ENCODE measurements at regions not wholly inside any gene's neighbourhood (a gene's known extent, or its start where the extent isn't known, plus 50 kb on each side); places are given as distances from the start of the nearest gene placed in this dataset.
"Not testable (repeated sequence)": the region's sequence is repeated elsewhere in the genome, so short reads cannot be mapped to it uniquely, and the experiment has no call there.

GRCh38 chr5:176133289-176133870, 104.8 kb upstream of the SIMC1 start:
- TF ChIP-seq CTCF (IDR thresholded peaks at IDR 0.05; ENCODE audit: control extremely low read depth, extremely low read depth): no peak
- H3K4me3 ChIP-seq: no peak overlapping the region
- H3K27ac ChIP-seq (ENCODE audit: low read depth in 1 of 2, low read length in 1 of 2): no peak overlapping the region
- WGBS, 2 donors: 1 to 8% methylated on average over 25 to 34 of the region's 34 CpGs
- no peaks in the 10 kb centered on the region for H3K36me3 ChIP-seq (ENCODE audit: control insufficient read depth in 4 of 4, insufficient read depth in 4 of 4, low read length in 4 of 4)
- peaks cover 0 to 14% (median 3%) of the 10 kb centered on the region in 5 donors for H3K4me1 ChIP-seq (ENCODE audit: control insufficient read depth in 5 of 5, insufficient read depth in 5 of 5, low read length in 5 of 5)
- peak in 1 of 3 donors; percentile 19 for DNase-seq
- peaks cover 0 to 3% (median 0%) of the 10 kb centered on the region in 3 donors for H3K27me3 ChIP-seq (ENCODE audit: control insufficient read depth in 3 of 3, insufficient read depth in 3 of 3, low read length in 2 of 3)
- ATAC-seq (ENCODE audit: insufficient read depth, low FRiP score): no peak
- H3K9me3 ChIP-seq (ENCODE audit: control insufficient read depth in 4 of 4, insufficient read depth in 3 of 4, low read length in 3 of 4): peaks cover 0 to 3% (median 0%) of the 10 kb centered on the region in 4 donors
- H3K9ac ChIP-seq (ENCODE audit: insufficient read depth in 1 of 2, low read length in 2 of 2): no peak overlapping the region

GRCh38 chr5:176133877-176134276, 104.3 kb upstream of the SIMC1 start:
- H3K9me3 ChIP-seq (ENCODE audit: control insufficient read depth in 4 of 4, insufficient read depth in 3 of 4, low read length in 3 of 4): peaks cover 0 to 3% (median 0%) of the 10 kb centered on the region in 4 donors
- no peak overlapping the region for H3K4me3 ChIP-seq
- TF ChIP-seq CTCF (IDR thresholded peaks at IDR 0.05; ENCODE audit: control extremely low read depth, extremely low read depth): no peak
- DNase-seq (no peak), ATAC-seq (ENCODE audit: insufficient read depth, low FRiP score) (no peak)
- H3K36me3 ChIP-seq (ENCODE audit: control insufficient read depth in 4 of 4, insufficient read depth in 4 of 4, low read length in 4 of 4): no peaks in the 10 kb centered on the region
- 8 to 17% methylated on average over 13 of the region's 15 CpGs for WGBS, 2 donors
- H3K9ac ChIP-seq (ENCODE audit: insufficient read depth in 1 of 2, low read length in 2 of 2): no peak overlapping the region
- H3K4me1 ChIP-seq (ENCODE audit: control insufficient read depth in 5 of 5, insufficient read depth in 5 of 5, low read length in 5 of 5): peaks cover 0 to 14% (median 3%) of the 10 kb centered on the region in 5 donors
- no peak overlapping the region for H3K27ac ChIP-seq (ENCODE audit: low read depth in 1 of 2, low read length in 1 of 2)
- peaks cover 0 to 3% (median 0%) of the 10 kb centered on the region in 3 donors for H3K27me3 ChIP-seq (ENCODE audit: control insufficient read depth in 3 of 3, insufficient read depth in 3 of 3, low read length in 2 of 3)

- ATAC-seq (ENCODE audit: insufficient read depth, low FRiP score): no peak
- 52 to 53% methylated on average over 17 of the region's 17 CpGs for WGBS, 2 donors
Measured at GRCh38 chr5:176134529-176135223, 103.5 kb upstream of the SIMC1 start.

GRCh38 chr5:176140138-176140537, 98.1 kb upstream of the SIMC1 start:
- H3K4me1 ChIP-seq (ENCODE audit: control insufficient read depth in 5 of 5, insufficient read depth in 5 of 5, low read length in 5 of 5); H3K9ac ChIP-seq (ENCODE audit: insufficient read depth in 1 of 2, low read length in 2 of 2); H3K27me3 ChIP-seq (ENCODE audit: control insufficient read depth in 3 of 3, insufficient read depth in 3 of 3, low read length in 2 of 3); H3K9me3 ChIP-seq (ENCODE audit: control insufficient read depth in 4 of 4, insufficient read depth in 3 of 4, low read length in 3 of 4); ATAC-seq (ENCODE audit: insufficient read depth, low FRiP score); H3K4me3 ChIP-seq; H3K27ac ChIP-seq (ENCODE audit: low read depth in 1 of 2, low read length in 1 of 2); DNase-seq; H3K36me3 ChIP-seq (ENCODE audit: control insufficient read depth in 4 of 4, insufficient read depth in 4 of 4, low read length in 4 of 4): not testable (repeated sequence)
- 90 to 95% methylated on average over 1 of the region's 1 CpG for WGBS, 2 donors

More at GRCh38 chr5:176134529-176135223, 103.5 kb upstream of the SIMC1 start:
- H3K4me3 ChIP-seq: no peak overlapping the region
- H3K4me1 ChIP-seq (ENCODE audit: control insufficient read depth in 5 of 5, insufficient read depth in 5 of 5, low read length in 5 of 5): peaks cover 0 to 14% (median 3%) of the 10 kb centered on the region in 5 donors
- H3K36me3 ChIP-seq (ENCODE audit: control insufficient read depth in 4 of 4, insufficient read depth in 4 of 4, low read length in 4 of 4): no peaks in the 10 kb centered on the region
- H3K27ac ChIP-seq (ENCODE audit: low read depth in 1 of 2, low read length in 1 of 2): no peak overlapping the region
- DNase-seq: peak; percentile 59 to 83 (median 61)
- H3K9me3 ChIP-seq (ENCODE audit: control insufficient read depth in 4 of 4, insufficient read depth in 3 of 4, low read length in 3 of 4): peaks cover 0 to 3% (median 0%) of the 10 kb centered on the region in 4 donors
- no peak overlapping the region for H3K9ac ChIP-seq (ENCODE audit: insufficient read depth in 1 of 2, low read length in 2 of 2)
- TF ChIP-seq CTCF (IDR thresholded peaks at IDR 0.05; ENCODE audit: control extremely low read depth, extremely low read depth): no peak
- peaks cover 0 to 3% (median 0%) of the 10 kb centered on the region in 3 donors for H3K27me3 ChIP-seq (ENCODE audit: control insufficient read depth in 3 of 3, insufficient read depth in 3 of 3, low read length in 2 of 3)

Measured in lung (tissue), 11 donors.